ENCODE measurements at regions not wholly inside any gene's neighbourhood (a gene's known extent, or its start where the extent isn't known, plus 50 kb on each side); places are given as distances from the start of the nearest gene placed in this dataset.
"Not testable (repeated sequence)": the region's sequence is repeated elsewhere in the genome, so short reads cannot be mapped to it uniquely, and the experiment has no call there.

GRCh38 chr3:26915208-26915607 is 292.6 kb downstream of the LRRC3B start:
- DNase-seq (ENCODE audit: low spot score), result no peak
- H3K27ac Mint-ChIP-seq, result no peak overlapping the region
- no peaks in the 10 kb centered on the region for H3K27me3 Mint-ChIP-seq (ENCODE audit: low read depth)
- intact Hi-C loops (cut with micrococcal nuclease), result no loop called here
- H3K36me3 Mint-ChIP-seq (ENCODE audit: low read depth), result no peaks in the 10 kb centered on the region
- peaks cover 4% of the 10 kb centered on the region for H3K9me3 Mint-ChIP-seq
- H3K4me3 Mint-ChIP-seq (ENCODE audit: low read depth), result no peak overlapping the region
- H3K4me1 Mint-ChIP-seq (ENCODE audit: low read depth), result no peaks in the 10 kb centered on the region

DNA sequence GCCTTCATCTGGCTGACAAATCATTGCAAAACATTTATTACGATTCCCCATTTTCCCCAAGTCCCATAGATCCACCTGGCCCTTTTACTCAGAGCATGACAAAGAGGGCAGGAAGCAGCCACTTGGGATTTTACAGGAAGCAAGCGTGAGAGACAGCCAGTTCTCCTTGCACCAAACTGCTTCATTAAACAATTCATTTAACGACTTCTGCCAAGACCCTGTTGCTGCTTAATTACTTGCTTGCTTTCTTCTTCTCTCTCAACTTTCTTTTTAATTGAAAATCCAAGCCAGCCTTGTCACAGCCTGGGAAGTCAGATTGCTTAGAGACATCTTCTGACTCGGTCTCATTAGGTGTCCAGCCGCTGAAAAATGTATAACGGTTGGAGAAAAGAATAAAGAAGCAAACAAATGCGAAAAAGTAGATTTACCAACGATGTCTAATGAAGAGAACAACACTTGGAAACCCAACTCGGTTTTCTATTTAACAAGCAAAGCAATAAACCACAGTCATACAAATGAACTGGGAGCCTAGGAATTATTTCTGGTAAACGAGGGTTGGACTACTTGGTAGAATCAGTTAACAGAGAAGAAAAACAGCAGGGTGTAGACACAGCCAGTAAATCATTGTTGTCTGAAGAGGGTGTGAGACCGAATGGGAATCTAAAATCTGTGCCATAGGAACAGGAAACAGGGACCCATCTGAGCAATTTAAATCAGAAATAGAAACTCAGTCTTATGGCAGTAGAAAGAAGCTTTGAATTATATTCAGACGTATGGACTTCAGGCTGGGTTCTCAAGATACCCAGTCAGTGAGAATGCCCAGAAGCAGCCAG is 298.3 kb downstream of the LRRC3B start:
- intact Hi-C loops (cut with micrococcal nuclease), result no loop called here

DNA sequence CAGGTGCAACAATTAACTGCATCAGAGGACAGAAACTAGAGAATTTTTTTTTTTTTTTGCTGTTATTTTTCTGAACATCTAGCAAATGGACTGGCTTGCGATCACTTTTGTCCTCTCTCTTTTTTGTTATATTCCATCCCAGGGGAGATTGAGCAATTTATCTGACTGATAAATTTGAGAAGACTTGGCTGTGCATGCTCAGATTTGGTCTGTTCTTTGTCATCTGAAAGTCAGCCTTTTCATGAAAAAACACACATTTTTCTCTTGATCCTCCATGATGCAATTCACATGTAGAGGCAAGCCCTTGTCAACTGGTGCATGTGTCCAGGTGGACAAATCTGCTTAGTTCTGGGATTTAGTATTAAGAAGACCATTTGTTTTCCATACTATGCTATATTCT is 309.3 kb downstream of the LRRC3B start:
- no peaks in the 10 kb centered on the region for H3K36me3 Mint-ChIP-seq (ENCODE audit: low read depth)
- H3K4me3 Mint-ChIP-seq (ENCODE audit: low read depth), result no peak overlapping the region
- intact Hi-C loops (cut with micrococcal nuclease), result no loop called here

More for the DNA sequence above, 298.3 kb downstream of the LRRC3B start:
- Mint-ChIP-seq H3K27me3 (ENCODE audit: low read depth) (no peaks in the 10 kb centered on the region), H3K9me3 (peaks cover 24% of the 10 kb centered on the region), H3K4me3 (ENCODE audit: low read depth) (no peak overlapping the region), H3K36me3 (ENCODE audit: low read depth) (no peaks in the 10 kb centered on the region), H3K27ac (no peak overlapping the region), H3K4me1 (ENCODE audit: low read depth) (no peaks in the 10 kb centered on the region)
- no peak for DNase-seq (ENCODE audit: low spot score)

GRCh38 chr3:26932752-26933151 is 310.2 kb downstream of the LRRC3B start:
- intact Hi-C loops (cut with micrococcal nuclease), result no loop called here
- no peak overlapping the region for H3K4me3 Mint-ChIP-seq (ENCODE audit: low read depth)
- peaks cover 21% of the 10 kb centered on the region for H3K9me3 Mint-ChIP-seq
- no peaks in the 10 kb centered on the region for H3K4me1 Mint-ChIP-seq (ENCODE audit: low read depth)
- DNase-seq (ENCODE audit: low spot score), result no peak
- H3K27ac Mint-ChIP-seq, result no peak overlapping the region
- no peaks in the 10 kb centered on the region for H3K36me3 Mint-ChIP-seq (ENCODE audit: low read depth)
- H3K27me3 Mint-ChIP-seq (ENCODE audit: low read depth), result no peaks in the 10 kb centered on the region

More for the DNA sequence above, 309.3 kb downstream of the LRRC3B start:
- H3K4me1 Mint-ChIP-seq (ENCODE audit: low read depth), result no peaks in the 10 kb centered on the region
- H3K27ac Mint-ChIP-seq, result no peak overlapping the region
- DNase-seq (ENCODE audit: low spot score), result no peak
- H3K27me3 Mint-ChIP-seq (ENCODE audit: low read depth), result no peaks in the 10 kb centered on the region
- peaks cover 21% of the 10 kb centered on the region for H3K9me3 Mint-ChIP-seq

DNA sequence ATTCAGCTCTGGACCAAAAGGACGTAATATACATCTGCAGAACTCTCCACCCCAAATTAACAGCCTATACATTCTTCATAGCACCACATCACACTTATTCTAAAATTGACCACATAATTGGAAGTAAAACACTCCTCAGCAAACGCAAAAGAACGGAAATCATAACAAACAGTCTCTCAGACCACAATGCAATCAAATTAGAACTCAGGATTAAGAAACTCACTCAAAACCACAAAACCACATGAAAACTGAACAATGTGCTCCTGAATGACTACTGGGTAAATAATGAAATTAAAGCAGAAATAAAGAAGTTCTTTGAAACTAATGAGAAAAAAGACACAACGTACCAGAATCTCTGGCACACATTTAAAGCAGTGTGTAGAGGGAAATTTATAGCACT is 322.9 kb downstream of the LRRC3B start:
- intact Hi-C loops (cut with micrococcal nuclease); H3K4me1 Mint-ChIP-seq (ENCODE audit: low read depth); H3K27me3 Mint-ChIP-seq (ENCODE audit: low read depth); H3K27ac Mint-ChIP-seq; H3K4me3 Mint-ChIP-seq (ENCODE audit: low read depth); H3K36me3 Mint-ChIP-seq (ENCODE audit: low read depth); DNase-seq (ENCODE audit: low spot score): not testable (repeated sequence)
- peaks cover 30% of the 10 kb centered on the region for H3K9me3 Mint-ChIP-seq

DNA sequence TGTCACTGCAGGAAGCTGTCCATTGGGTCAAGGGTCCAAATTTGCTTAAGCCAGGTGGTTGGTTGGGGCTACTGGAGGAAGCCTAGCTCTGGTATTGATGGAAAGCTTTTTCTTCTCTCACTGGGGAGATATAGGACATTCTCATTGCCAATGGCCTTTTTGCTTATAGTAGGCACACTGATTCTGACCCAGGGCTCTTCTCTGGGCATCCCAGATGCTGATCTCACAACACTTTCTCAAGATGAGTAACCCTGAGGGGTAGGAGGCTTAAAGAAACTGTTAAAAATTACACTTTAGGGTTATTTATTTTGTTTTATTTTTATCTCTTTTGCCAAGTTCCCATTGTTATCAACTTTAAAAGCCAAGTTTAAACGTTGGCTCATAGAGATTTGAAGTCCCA is 337.8 kb downstream of the LRRC3B start:
- H3K9me3 Mint-ChIP-seq, result peaks cover 15% of the 10 kb centered on the region
- intact Hi-C loops (cut with micrococcal nuclease), result no loop called here
- H3K27ac Mint-ChIP-seq, result no peak overlapping the region
- no peaks in the 10 kb centered on the region for H3K4me1 Mint-ChIP-seq (ENCODE audit: low read depth)
- no peaks in the 10 kb centered on the region for H3K36me3 Mint-ChIP-seq (ENCODE audit: low read depth)
- H3K27me3 Mint-ChIP-seq (ENCODE audit: low read depth), result no peaks in the 10 kb centered on the region
- no peak for DNase-seq (ENCODE audit: low spot score)
- no peak overlapping the region for H3K4me3 Mint-ChIP-seq (ENCODE audit: low read depth)

DNA sequence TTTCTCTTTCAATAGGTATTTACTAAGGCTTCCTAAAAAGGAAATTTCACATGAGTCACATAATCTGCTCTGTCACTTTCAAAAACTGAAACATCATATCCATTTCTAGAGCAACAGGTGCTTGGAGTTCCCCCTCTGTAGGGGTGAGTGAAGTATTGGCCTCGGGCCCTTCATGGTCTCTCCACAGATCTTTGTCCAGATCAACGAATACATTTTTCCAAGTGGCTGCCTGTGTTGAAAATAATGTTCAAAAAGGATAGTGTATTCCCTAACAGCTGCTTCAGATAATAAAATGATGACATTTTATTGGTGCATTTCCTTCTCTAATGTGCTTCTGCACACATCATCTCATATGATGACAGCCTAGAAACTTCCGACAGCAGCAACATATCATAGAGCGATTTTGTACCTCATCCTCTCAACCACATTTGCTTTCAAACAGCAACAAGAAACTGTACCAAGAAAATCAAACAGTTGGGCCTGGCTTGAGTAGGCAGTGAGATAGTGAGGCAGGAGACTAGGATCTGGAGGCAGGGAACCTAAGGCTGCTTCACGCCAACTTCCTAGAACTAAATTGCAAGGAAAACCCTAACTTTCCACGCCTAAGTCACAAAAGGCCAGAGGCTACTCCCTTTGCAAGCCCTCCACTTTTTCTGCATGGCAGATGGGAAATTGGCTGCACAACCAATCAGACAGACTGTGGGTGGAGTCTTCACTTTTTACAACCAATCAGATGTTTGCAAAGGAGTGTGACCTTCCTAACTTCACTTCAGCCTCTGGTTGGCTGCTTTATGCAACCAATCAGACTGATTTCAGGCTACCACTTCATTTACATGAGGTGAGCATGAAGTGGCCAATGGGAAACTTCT is 340.2 kb downstream of the LRRC3B start:
- DNase-seq (ENCODE audit: low spot score), result no peak
- Mint-ChIP-seq H3K4me3 (ENCODE audit: low read depth) (no peak overlapping the region), H3K27me3 (ENCODE audit: low read depth) (no peaks in the 10 kb centered on the region), H3K9me3 (peaks cover 8% of the 10 kb centered on the region), H3K4me1 (ENCODE audit: low read depth) (no peaks in the 10 kb centered on the region), H3K27ac (no peak overlapping the region), H3K36me3 (ENCODE audit: low read depth) (no peaks in the 10 kb centered on the region)
- intact Hi-C loops (cut with micrococcal nuclease), result no loop called here

GRCh38 chr3:26963361-26963743 is 340.8 kb downstream of the LRRC3B start:
- H3K9me3 Mint-ChIP-seq, result peaks cover 9% of the 10 kb centered on the region
- no peak for DNase-seq (ENCODE audit: low spot score)
- H3K4me1 Mint-ChIP-seq (ENCODE audit: low read depth), result no peaks in the 10 kb centered on the region
- no peak overlapping the region for H3K27ac Mint-ChIP-seq
- H3K4me3 Mint-ChIP-seq (ENCODE audit: low read depth), result no peak overlapping the region
- intact Hi-C loops (cut with micrococcal nuclease), result no loop called here
- H3K27me3 Mint-ChIP-seq (ENCODE audit: low read depth), result no peaks in the 10 kb centered on the region
- no peaks in the 10 kb centered on the region for H3K36me3 Mint-ChIP-seq (ENCODE audit: low read depth)

GRCh38 chr3:26964313-26964712 is 341.7 kb downstream of the LRRC3B start:
- Mint-ChIP-seq H3K27me3 (ENCODE audit: low read depth) (no peaks in the 10 kb centered on the region), H3K9me3 (peaks cover 7% of the 10 kb centered on the region), H3K4me1 (ENCODE audit: low read depth) (no peaks in the 10 kb centered on the region), H3K36me3 (ENCODE audit: low read depth) (no peaks in the 10 kb centered on the region), H3K4me3 (ENCODE audit: low read depth) (no peak overlapping the region), H3K27ac (no peak overlapping the region)
- DNase-seq (ENCODE audit: low spot score), result no peak
- intact Hi-C loops (cut with micrococcal nuclease), result no loop called here

GRCh38 chr3:26964836-26965235 is 342.3 kb downstream of the LRRC3B start:
- Mint-ChIP-seq H3K36me3 (ENCODE audit: low read depth) (no peaks in the 10 kb centered on the region), H3K4me1 (ENCODE audit: low read depth) (no peaks in the 10 kb centered on the region), H3K27ac (no peak overlapping the region), H3K27me3 (ENCODE audit: low read depth) (no peaks in the 10 kb centered on the region), H3K9me3 (peaks cover 7% of the 10 kb centered on the region), H3K4me3 (ENCODE audit: low read depth) (no peak overlapping the region)
- intact Hi-C loops (cut with micrococcal nuclease), result no loop called here
- DNase-seq (ENCODE audit: low spot score), result no peak

DNA sequence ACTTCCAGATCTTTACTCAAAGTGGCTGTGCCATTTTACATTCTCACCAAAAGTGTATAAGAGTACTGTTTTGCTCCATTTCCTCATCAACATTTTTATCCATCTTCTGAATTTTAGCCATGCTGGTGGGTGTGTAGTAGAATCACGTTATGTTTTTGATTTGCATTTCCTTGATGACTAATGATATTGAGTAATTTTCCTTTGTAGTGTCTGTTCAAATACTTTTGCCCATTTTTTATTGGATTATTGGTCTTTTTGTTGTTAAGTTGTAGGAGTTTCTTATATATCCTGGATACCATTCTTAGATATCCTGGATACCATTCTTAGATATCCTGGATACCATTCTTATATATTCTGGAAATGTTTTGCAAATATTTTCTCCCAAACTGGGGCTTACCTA is 344.9 kb downstream of the LRRC3B start:
- no peak for DNase-seq (ENCODE audit: low spot score)
- no peak overlapping the region for H3K27ac Mint-ChIP-seq
- no peak overlapping the region for H3K4me3 Mint-ChIP-seq (ENCODE audit: low read depth)
- H3K36me3 Mint-ChIP-seq (ENCODE audit: low read depth), result no peaks in the 10 kb centered on the region
- H3K9me3 Mint-ChIP-seq, result peaks cover 7% of the 10 kb centered on the region
- H3K4me1 Mint-ChIP-seq (ENCODE audit: low read depth), result no peaks in the 10 kb centered on the region
- H3K27me3 Mint-ChIP-seq (ENCODE audit: low read depth), result no peaks in the 10 kb centered on the region
- intact Hi-C loops (cut with micrococcal nuclease), result no loop called here

GRCh38 chr3:26984416-26985390 is 362.1 kb downstream of the LRRC3B start:
- H3K27ac Mint-ChIP-seq, result no peak overlapping the region
- H3K4me1 Mint-ChIP-seq (ENCODE audit: low read depth), result no peaks in the 10 kb centered on the region
- H3K9me3 Mint-ChIP-seq, result no peaks in the 10 kb centered on the region
- intact Hi-C loops (cut with micrococcal nuclease), result no loop called here
- no peaks in the 10 kb centered on the region for H3K36me3 Mint-ChIP-seq (ENCODE audit: low read depth)
- DNase-seq (ENCODE audit: low spot score), result no peak
- H3K4me3 Mint-ChIP-seq (ENCODE audit: low read depth), result no peak overlapping the region
- no peaks in the 10 kb centered on the region for H3K27me3 Mint-ChIP-seq (ENCODE audit: low read depth)

All from activated T-helper 2 cell treated with anti-CD3 and anti-CD28 coated beads, Interferon-gamma antibody, Interleukin-2, Interleukin-4, amounts not matched to agents 10 μg/mL and 5 μg/mL and 100 μg/mL, durations not matched to agents 14 hours and 24 hours and 36 hours (primary cell).